ENCODE measurements at regions not wholly inside any gene's neighbourhood (a gene's known extent, or its start where the extent isn't known, plus 50 kb on each side); places are given as distances from the start of the nearest gene placed in this dataset.
"Not testable (repeated sequence)": the region's sequence is repeated elsewhere in the genome, so short reads cannot be mapped to it uniquely, and the experiment has no call there.

- Histone ChIP-seq H3K4me3 (no peak overlapping the region), H3K27me3 (no peaks in the 10 kb centered on the region), H3K9me3 (peaks cover 3% of the 10 kb centered on the region), H3K36me3 (no peaks in the 10 kb centered on the region)
- no peak for DNase-seq
These were observed 95.3 kb upstream of the SNX9 start for GRCh38 chr6:157727629-157728182.

- Histone ChIP-seq H3K36me3 (no peaks in the 10 kb centered on the region), H3K4me3 (no peak overlapping the region), H3K27me3 (no peaks in the 10 kb centered on the region), H3K9me3 (peaks cover 3% of the 10 kb centered on the region)
- no peak for DNase-seq
These were observed 94.7 kb upstream of the SNX9 start for GRCh38 chr6:157728183-157728881.

GRCh38 chr6:157731221-157731620 is 91.8 kb upstream of the SNX9 start:
- H3K4me3 ChIP-seq, result no peak overlapping the region
- no peaks in the 10 kb centered on the region for H3K9me3 ChIP-seq
- no peaks in the 10 kb centered on the region for H3K36me3 ChIP-seq
- no peaks in the 10 kb centered on the region for H3K27me3 ChIP-seq
- no peak for DNase-seq

- H3K4me3 ChIP-seq, result no peak overlapping the region
- no peaks in the 10 kb centered on the region for H3K36me3 ChIP-seq
- H3K27me3 ChIP-seq, result no peaks in the 10 kb centered on the region
- H3K9me3 ChIP-seq, result no peaks in the 10 kb centered on the region
- no peak for DNase-seq
These were observed 91.0 kb upstream of the SNX9 start for GRCh38 chr6:157732007-157732406.

- no peak for DNase-seq
- H3K27me3 ChIP-seq, result no peaks in the 10 kb centered on the region
These were observed 90.5 kb upstream of the SNX9 start for GRCh38 chr6:157732416-157733161.

GRCh38 chr6:157736555-157736954 is 86.5 kb upstream of the SNX9 start:
- H3K4me3 ChIP-seq, DNase-seq, H3K27me3 ChIP-seq, H3K36me3 ChIP-seq, H3K9me3 ChIP-seq: not testable (repeated sequence)

More at GRCh38 chr6:157732416-157733161, 90.5 kb upstream of the SNX9 start:
- Histone ChIP-seq H3K4me3 (no peak overlapping the region), H3K36me3 (no peaks in the 10 kb centered on the region), H3K9me3 (no peaks in the 10 kb centered on the region)

- no peaks in the 10 kb centered on the region for H3K9me3 ChIP-seq
- H3K27me3 ChIP-seq, result no peaks in the 10 kb centered on the region
- no peak for DNase-seq
- H3K36me3 ChIP-seq, result no peaks in the 10 kb centered on the region
- no peak overlapping the region for H3K4me3 ChIP-seq
These were observed 81.6 kb upstream of the SNX9 start for GRCh38 chr6:157741321-157741947.

GRCh38 chr6:157741948-157742556 is 81.0 kb upstream of the SNX9 start:
- no peak for DNase-seq

GRCh38 chr6:157744102-157744601 is 78.9 kb upstream of the SNX9 start:
- DNase-seq, result no peak
- no peaks in the 10 kb centered on the region for H3K9me3 ChIP-seq
- no peaks in the 10 kb centered on the region for H3K27me3 ChIP-seq
- H3K36me3 ChIP-seq, result no peaks in the 10 kb centered on the region
- H3K4me3 ChIP-seq, result no peak overlapping the region

More at GRCh38 chr6:157741948-157742556, 81.0 kb upstream of the SNX9 start:
- Histone ChIP-seq H3K4me3 (no peak overlapping the region), H3K27me3 (no peaks in the 10 kb centered on the region), H3K36me3 (no peaks in the 10 kb centered on the region), H3K9me3 (no peaks in the 10 kb centered on the region)

- no peaks in the 10 kb centered on the region for H3K27me3 ChIP-seq
- H3K9me3 ChIP-seq, result no peaks in the 10 kb centered on the region
- H3K4me3 ChIP-seq, result no peak overlapping the region
- no peak for DNase-seq
- no peaks in the 10 kb centered on the region for H3K36me3 ChIP-seq
These were observed 76.1 kb upstream of the SNX9 start for GRCh38 chr6:157746897-157747296.

GRCh38 chr6:157747370-157747769 is 75.7 kb upstream of the SNX9 start:
- Histone ChIP-seq H3K9me3 (no peaks in the 10 kb centered on the region), H3K27me3 (no peaks in the 10 kb centered on the region), H3K4me3 (no peak overlapping the region), H3K36me3 (no peaks in the 10 kb centered on the region)
- DNase-seq, result no peak

GRCh38 chr6:157748839-157749571 is 74.0 kb upstream of the SNX9 start:
- H3K9me3 ChIP-seq, result no peaks in the 10 kb centered on the region; the same call in 1 of the 2 replicates
- DNase-seq, result no peak
- H3K36me3 ChIP-seq, result no peaks in the 10 kb centered on the region
- H3K4me3 ChIP-seq, result no peak overlapping the region
- H3K27me3 ChIP-seq, result no peaks in the 10 kb centered on the region

- not testable (repeated sequence) for H3K36me3 ChIP-seq, H3K27me3 ChIP-seq, H3K4me3 ChIP-seq, H3K9me3 ChIP-seq, DNase-seq
These were observed 72.1 kb upstream of the SNX9 start for GRCh38 chr6:157750973-157751372.

GRCh38 chr6:157751547-157752200 is 71.4 kb upstream of the SNX9 start:
- H3K27me3 ChIP-seq, result no peaks in the 10 kb centered on the region
- no peaks in the 10 kb centered on the region for H3K36me3 ChIP-seq
- no peaks in the 10 kb centered on the region; the same call in 1 of the 2 replicates for H3K9me3 ChIP-seq
- H3K4me3 ChIP-seq, result no peak overlapping the region
- DNase-seq, result no peak

- not testable (repeated sequence) for DNase-seq, H3K4me3 ChIP-seq, H3K27me3 ChIP-seq, H3K9me3 ChIP-seq, H3K36me3 ChIP-seq
These were observed 70.2 kb upstream of the SNX9 start for GRCh38 chr6:157752879-157753278.

GRCh38 chr6:157753291-157753690 is 69.8 kb upstream of the SNX9 start:
- no peaks in the 10 kb centered on the region; the same call in 1 of the 2 replicates for H3K9me3 ChIP-seq
- H3K4me3 ChIP-seq, result no peak overlapping the region
- H3K36me3 ChIP-seq, result no peaks in the 10 kb centered on the region
- no peaks in the 10 kb centered on the region for H3K27me3 ChIP-seq
- no peak for DNase-seq
